Activated CD4-positive, alpha-beta T cell treated with anti-CD3 and anti-CD28 coated beads for 1 hour (primary cell): ENCODE measurements at regions not wholly inside any gene's neighbourhood (a gene's known extent, or its start where the extent isn't known, plus 50 kb on each side); places are given as distances from the start of the nearest gene placed in this dataset.

Experiments
- DNase-seq: peaks from one replicate; pipeline ENCODE4 v3.0.0-alpha.2; 2020

DNA sequence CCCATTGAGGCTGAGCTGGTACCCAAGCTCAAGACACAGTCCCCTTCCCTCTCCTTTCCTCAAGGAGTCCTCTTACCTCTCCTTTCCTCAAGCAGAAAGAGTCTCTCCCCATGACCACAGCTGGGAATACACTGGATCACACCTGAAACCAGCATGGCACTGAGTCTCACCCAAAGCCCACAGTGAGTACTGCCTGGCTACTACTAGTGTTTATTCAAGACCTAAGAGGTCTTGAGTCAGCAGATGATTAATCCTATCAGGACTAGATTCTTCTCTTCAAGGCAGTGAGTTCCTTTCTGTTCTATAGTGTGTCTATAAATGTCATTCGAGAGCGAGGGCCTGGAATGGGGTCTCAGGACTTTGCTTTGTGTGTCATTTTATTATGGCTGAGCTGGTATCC is 111.4 kb downstream of the METTL4 start:
- no peak for DNase-seq

DNA sequence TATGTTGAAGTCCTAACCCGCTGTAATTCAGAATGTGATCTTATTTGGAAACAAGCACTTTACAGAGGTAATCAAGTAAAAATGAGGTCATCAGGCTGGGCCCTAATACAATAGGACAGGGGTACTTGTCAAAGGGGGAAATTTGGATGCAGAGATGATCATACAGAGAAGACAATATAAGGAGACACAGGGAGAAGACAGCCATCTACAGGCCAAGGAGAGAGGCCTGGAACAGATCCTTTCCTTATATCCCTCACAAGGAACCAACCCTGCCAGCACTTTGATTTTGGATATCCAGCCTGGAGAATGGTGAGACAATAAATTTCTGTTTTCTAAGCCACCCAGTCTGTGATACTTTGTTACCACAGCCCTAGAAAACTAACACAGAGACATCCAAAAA is 104.3 kb downstream of the METTL4 start:
- DNase-seq, result no peak

DNA sequence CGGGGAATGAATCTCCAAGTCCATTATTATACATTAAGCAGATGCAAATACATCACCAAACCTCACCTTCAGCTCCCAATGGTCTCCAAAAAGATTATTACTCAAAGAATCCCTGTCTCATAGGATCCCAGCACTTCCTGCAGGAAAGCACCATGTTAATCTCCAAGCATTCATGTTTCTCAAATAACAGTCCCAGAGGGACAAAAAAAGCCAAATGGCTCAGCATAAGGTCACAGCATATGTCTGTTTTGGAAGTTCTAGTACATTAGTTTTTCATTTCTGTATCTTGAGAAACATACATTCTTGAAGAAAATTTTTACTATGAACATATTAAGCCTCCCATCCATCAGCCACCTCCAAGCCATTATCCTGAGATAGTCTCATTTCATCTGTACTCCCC is 103.3 kb downstream of the METTL4 start:
- DNase-seq, result no peak

DNA sequence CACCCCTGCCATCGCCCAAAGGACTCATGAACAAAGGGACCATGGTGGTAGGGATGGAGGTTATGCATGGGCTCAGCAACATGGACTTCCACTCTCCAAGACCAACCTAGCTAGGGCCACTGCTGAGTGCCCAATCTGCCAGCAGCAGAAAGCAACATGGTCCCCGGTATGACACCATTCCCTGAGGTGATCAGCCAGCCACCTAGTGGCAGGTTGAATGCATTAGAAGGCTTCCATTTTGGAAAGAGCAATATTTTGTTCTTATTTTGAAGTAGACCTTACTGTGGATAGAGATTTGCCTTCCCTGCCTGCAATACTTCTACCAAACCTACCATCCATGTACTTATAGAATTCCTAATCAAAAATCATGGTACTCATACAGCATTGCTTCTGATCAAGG is 99.8 kb downstream of the METTL4 start:
- no peak for DNase-seq

DNA sequence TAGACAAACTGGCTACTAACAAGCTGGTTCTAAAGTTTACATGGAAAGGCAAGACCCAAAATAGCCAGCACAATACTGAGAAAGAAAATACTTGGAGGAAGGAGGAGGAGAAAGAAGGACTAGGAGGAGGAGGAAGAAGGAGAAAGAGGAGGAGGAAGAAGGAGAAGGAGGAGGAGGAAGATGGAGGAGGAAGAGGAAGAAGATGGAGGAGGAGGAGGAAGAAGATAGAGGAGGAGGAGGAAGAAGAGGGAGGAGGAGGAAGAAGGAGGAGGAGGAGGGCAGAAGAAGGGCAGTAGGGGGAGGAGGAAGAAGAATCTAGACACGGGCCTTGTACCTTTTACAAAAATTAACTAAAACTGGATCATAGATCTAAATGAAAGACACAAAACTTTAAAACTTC is 92.6 kb downstream of the METTL4 start:
- DNase-seq, result no peak

DNA sequence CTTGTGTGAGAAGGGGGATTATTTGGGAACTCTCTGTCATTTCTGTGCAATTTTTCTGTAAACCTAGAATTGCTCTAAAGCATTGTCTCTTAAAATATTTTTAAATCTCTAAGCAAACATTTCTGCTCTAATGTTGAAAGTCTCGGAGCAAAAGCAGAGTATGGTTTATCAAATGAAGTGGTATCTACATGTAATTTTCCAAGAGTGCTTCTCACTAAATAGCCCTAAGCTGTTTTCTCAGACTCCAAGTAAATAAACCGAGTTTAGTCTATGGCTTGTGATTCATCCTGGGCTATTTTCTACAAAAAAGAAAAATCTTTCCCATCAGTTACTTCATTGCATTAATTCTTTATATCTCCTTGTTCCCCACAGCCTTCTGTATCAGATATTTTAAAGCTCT is 90.8 kb downstream of the METTL4 start:
- no peak for DNase-seq

DNA sequence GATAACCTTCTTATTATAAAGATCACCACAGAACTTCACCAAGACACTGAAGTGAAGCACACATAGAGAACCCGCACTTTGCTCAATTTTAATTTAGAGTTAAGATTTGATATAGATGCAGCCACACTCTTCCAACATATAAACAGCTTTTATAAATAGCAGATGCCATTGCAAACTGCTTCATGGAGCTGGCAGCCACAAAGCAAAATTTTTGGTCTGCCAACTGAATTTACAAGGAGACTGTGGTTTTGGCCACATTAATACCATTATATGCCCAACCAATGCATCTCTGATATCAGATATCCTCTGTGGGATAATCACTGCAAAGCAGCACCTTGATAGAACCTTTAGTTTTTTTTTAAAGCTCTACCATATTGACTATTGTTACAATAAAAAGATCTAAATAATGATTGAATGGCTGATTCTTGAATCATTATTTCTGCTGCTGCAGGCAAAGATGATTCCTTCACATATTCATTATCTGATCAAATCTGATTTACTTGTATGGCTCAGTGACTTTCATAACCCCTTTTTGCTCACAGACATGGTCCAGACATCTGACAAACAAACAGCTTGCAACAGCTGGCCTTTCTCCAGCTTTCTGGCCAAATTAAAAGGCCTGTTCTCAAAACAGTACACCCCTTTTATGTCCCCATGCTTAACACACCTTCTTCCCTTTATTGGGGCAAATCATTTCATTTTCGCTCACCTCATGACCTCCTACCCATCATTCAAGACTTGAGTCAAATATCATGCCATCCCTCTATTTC is 88.4 kb downstream of the METTL4 start:
- DNase-seq, result no peak

DNA sequence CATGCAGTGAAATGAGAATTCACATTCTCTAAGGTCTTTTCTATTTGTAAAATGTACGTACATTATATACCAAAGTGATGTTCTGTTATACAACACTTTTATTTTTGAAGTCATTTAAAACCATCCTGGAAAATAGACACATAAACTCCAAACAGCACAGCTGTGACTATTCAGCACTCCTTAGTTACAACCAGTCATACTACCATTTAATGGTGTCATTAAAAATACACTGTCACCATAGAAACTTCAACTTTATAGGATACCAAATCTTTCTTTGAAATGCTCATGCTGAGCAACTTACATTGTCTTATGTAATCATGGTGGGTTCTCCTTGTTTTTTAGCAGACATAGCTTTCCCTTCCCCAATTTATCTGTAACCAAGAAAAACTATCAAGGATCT is 85.3 kb downstream of the METTL4 start:
- DNase-seq, result no peak

DNA sequence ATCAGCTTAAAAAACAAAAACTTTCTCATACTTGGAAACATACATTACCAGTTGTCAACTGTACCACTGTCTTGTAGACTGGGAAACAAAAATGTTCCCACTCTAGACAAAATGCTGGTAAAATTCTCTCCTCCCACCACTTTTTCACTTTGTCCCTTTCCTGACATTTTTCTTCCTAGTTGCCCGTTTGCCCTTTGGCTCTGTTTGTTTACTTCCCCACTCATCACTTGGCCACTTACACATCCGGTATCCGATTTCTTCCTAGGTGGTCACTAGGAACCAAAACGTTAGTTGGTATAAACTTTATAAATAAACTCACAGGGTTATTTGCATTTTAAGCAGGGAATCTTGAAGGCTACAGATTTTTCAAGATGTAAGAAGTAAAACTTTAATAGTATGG is 84.9 kb downstream of the METTL4 start:
- no peak for DNase-seq
